Islet of Langerhans (tissue), 1 donor: ENCODE measurements at regions not wholly inside any gene's neighbourhood (a gene's known extent, or its start where the extent isn't known, plus 50 kb on each side); places are given as distances from the start of the nearest gene placed in this dataset.
A peak's percentile ranks its signal among the peaks of the same experiment; 100 is the strongest.

Experiments
- FAIRE-seq: peaks from one replicate; lab custom pipeline; 2011; peaks lifted over from hg19 to GRCh38; lab: Jason Lieb, UNC

- FAIRE-seq = no peak
These were observed 107.3 kb upstream of the GABRG2 start for GRCh38 chr5:161960314-161960713.

- FAIRE-seq = peak; percentile 87
These were observed 101.0 kb upstream of the GABRG2 start for GRCh38 chr5:161966564-161966963.

- no peak for FAIRE-seq
These were observed 92.2 kb upstream of the GABRG2 start for GRCh38 chr5:161975350-161975749.

DNA sequence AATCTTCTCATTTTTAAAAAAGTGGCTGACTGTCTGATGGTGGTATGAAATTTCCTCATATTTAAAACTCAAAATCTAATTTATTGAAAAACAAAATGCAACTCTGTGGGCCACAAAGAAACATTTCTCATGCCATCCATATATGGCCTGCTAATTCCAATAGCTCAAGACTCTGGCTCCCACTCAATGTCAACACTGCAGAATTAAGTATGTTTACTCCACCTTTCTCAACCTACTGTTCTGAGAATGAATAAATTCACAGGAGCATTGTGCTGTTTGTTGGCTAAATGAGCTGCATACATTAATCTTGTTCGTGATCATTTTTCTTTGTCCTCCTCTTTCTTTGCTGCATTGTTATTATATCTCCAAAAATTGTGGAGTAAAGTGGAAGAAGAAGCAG lies 79.5 kb upstream of the GABRG2 start:
- FAIRE-seq = no peak
